Thyroid gland (tissue), 4 donors: ENCODE measurements at regions not wholly inside any gene's neighbourhood (a gene's known extent, or its start where the extent isn't known, plus 50 kb on each side); places are given as distances from the start of the nearest gene placed in this dataset.

Experiments
- DNase-seq, 2 donors: peaks; one replicate each; pipeline ENCODE4 v3.0.0-alpha.2; 2019
- H3K27ac ChIP-seq, 3 donors: fragments of 200-600 bp; sonication (generic); 1 replicate in 2 of 3; 2 replicates in 1 of 3; pipeline ENCODE4 v1.5.1; 2016 to 2019; ENCODE audit warnings: mild to moderate bottlenecking in 1 of 3, moderate library complexity in 1 of 3
- H3K27me3 ChIP-seq: fragments of 200-600 bp; sonication (generic); one replicate; pipeline ENCODE4 v1.5.1; 2019
- H3K36me3 ChIP-seq, 2 donors: fragments of 200-600 bp; sonication (generic); one replicate each; pipeline ENCODE4 v1.5.1; 2016 to 2019
- H3K4me1 ChIP-seq, 2 donors: fragments of 200-600 bp; sonication (generic); one replicate each; pipeline ENCODE4 v1.5.1; 2017 to 2019
- H3K4me3 ChIP-seq, 3 donors: fragments of 200-600 bp; sonication (generic); replicated peaks in 1 of 3; 1 replicate in 2 of 3; 2 replicates in 1 of 3; pipeline ENCODE4 v1.5.1; 2016; ENCODE audit warnings: mild to moderate bottlenecking in 1 of 3
- H3K9me3 ChIP-seq: fragments of 200-600 bp; sonication (generic); one replicate; pipeline ENCODE4 v1.5.1; 2017
- POLR2A ChIP-seq, 2 donors: fragments of 450-650 bp; IDR thresholded peaks; one replicate each; pipeline ENCODE4 v1.6.1; 2017; ENCODE audit warnings: antibody characterized with exemption in 2 of 2, mild to moderate bottlenecking in 2 of 2, moderate library complexity in 1 of 2
- WGBS, 2 donors: methylation state at CpG; one replicate each; pipeline ENCODE4 v1.1.5; 2017; 5-methylcytosine and 5-hydroxymethylcytosine counted together
- intact Hi-C: fragments of 100-400 bp; cut with DNase I; formaldehyde crosslinking; loops from one replicate; pipeline ENCODE4 v1.15.1; 2023
- TF ChIP-seq, protein P1 (sequence below), 6 experiments: fragments of 200-600 bp in 3 of 6; fragments of 450-650 bp in 3 of 6; sonication (generic) in 3 of 6; IDR thresholded peaks; one replicate each; pipeline ENCODE4 v1.5.1; 2016 to 2019; ENCODE audit warnings: antibody characterized with exemption in 6 of 6, mild to moderate bottlenecking in 2 of 6, inconsistent platforms in 1 of 6, moderate library complexity in 1 of 6

DNA sequence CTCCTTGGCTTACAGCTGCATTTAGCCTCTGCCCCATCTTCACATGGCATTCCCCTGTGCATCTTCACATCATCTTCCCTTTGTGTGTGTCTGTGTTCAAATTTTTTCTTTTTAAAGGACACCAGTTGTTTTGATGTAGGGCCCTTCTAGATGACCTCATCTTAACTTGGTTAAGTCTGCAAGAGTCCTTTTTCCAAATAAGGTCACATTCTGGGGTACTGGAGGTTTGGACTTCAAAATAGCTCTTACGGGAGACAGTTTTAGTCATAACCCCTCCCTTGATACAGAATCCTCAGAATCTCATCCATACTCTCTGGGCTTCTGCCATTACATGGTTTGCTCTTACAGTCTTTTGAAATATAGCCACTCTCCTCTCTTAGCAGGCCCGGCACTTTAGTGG, 231.5 kb upstream of the ATP6AP2 start:
- Histone ChIP-seq H3K4me3 (no peak overlapping the region), H3K27ac (no peak overlapping the region), H3K9me3 (no peaks in the 10 kb centered on the region), H3K4me1 (no peaks in the 10 kb centered on the region), H3K36me3 (no peaks in the 10 kb centered on the region), H3K27me3 (no peaks in the 10 kb centered on the region)
- no peak for TF ChIP-seq POLR2A (IDR thresholded peaks at IDR 0.05)
- TF ChIP-seq, protein P1, sequence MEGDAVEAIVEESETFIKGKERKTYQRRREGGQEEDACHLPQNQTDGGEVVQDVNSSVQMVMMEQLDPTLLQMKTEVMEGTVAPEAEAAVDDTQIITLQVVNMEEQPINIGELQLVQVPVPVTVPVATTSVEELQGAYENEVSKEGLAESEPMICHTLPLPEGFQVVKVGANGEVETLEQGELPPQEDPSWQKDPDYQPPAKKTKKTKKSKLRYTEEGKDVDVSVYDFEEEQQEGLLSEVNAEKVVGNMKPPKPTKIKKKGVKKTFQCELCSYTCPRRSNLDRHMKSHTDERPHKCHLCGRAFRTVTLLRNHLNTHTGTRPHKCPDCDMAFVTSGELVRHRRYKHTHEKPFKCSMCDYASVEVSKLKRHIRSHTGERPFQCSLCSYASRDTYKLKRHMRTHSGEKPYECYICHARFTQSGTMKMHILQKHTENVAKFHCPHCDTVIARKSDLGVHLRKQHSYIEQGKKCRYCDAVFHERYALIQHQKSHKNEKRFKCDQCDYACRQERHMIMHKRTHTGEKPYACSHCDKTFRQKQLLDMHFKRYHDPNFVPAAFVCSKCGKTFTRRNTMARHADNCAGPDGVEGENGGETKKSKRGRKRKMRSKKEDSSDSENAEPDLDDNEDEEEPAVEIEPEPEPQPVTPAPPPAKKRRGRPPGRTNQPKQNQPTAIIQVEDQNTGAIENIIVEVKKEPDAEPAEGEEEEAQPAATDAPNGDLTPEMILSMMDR (IDR thresholded peaks at IDR 0.05), result no peak
- no peak for DNase-seq
- WGBS, 2 donors, result 86 to 95% methylated on average over 2 of the region's 2 CpGs
- intact Hi-C loops, result no loop called here

DNA sequence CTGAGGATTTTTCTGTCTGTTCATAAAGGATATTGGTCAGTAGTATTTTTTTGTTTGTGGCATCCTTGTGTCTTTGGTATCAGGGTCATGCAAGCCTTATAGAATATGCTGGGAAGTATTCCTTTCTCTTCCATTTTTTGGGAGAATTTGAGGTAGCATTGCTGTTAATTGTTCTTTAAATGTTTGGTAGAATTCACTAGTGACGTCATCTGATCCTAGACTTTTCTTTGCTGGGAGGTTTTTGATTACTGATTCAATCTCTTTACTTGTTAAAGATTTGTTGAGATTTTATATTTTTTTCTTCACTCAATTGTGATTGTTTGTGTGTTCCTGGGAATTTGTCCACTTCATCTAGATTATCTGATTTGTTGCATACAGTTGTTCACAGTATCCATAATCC, 234.4 kb upstream of the ATP6AP2 start:
- intact Hi-C loops, result no loop called here
- Histone ChIP-seq H3K27me3 (no peaks in the 10 kb centered on the region), H3K27ac (no peak overlapping the region), H3K4me1 (no peaks in the 10 kb centered on the region), H3K36me3 (no peaks in the 10 kb centered on the region), H3K9me3 (no peaks in the 10 kb centered on the region), H3K4me3 (no peak overlapping the region)
- TF ChIP-seq POLR2A (IDR thresholded peaks at IDR 0.05), result no peak
- TF ChIP-seq, protein P1 (IDR thresholded peaks at IDR 0.05), result no peak
- no peak for DNase-seq
- 80 to 95% methylated on average over 1 of the region's 1 CpG for WGBS, 2 donors

DNA sequence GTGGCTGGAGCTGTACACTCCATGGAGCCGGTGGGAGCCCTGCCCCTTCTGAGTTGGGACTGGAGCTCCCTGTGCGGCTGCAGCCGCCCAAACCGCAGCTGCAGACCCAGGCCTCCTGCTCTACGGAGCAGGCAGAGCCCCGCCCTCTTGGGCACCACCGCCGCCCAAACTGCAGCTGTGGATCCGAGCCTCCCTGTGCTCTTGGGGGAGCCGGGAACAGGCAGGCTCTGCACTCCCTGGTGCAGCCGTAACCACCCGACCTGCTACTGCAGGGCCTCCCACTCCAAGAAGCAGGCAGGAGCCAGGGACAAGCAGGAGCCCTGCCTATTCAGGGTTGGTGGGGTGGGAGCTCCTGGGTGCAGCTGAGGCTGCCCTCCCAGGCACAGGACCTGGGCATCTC, 237.5 kb upstream of the ATP6AP2 start:
- no peak for TF ChIP-seq POLR2A (IDR thresholded peaks at IDR 0.05)
- TF ChIP-seq, protein P1 (IDR thresholded peaks at IDR 0.05), result no peak
- 83 to 85% methylated on average over 1 to 3 of the region's 12 CpGs for WGBS, 2 donors
- no peak for DNase-seq

DNA sequence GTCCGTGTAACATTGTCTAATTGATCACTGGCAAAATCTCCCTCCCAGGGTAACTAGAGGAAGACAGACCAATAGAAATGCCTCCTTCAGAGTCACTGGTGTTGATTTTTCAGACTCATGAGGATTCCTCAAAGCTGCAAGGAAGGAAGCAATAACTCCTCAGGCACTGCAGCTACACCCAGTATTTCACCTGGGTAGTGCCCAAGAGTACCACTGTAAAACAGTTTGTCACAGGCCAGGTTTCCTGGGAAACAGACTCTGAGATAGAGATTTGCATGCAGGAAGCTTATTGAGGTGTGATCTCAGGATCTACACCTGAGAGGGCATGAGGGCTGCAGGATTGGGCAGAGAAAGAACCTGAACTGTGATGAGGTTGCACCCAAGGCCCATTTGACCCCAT, 240.7 kb upstream of the ATP6AP2 start:
- 79% methylated on average over 1 of the region's 1 CpG; no CpG with 5 or more reads in 1 of the 2 donors for WGBS, 2 donors
- intact Hi-C loops, result no loop called here
- H3K4me3 ChIP-seq, result no peak overlapping the region
- no peak overlapping the region for H3K27ac ChIP-seq
- no peaks in the 10 kb centered on the region for H3K36me3 ChIP-seq
- H3K27me3 ChIP-seq, result no peaks in the 10 kb centered on the region
- no peaks in the 10 kb centered on the region for H3K4me1 ChIP-seq
- no peak for TF ChIP-seq POLR2A (IDR thresholded peaks at IDR 0.05)
- TF ChIP-seq, protein P1 (IDR thresholded peaks at IDR 0.05), result no peak
- H3K9me3 ChIP-seq, result no peaks in the 10 kb centered on the region
- no peak for DNase-seq

More for the DNA sequence above, 237.5 kb upstream of the ATP6AP2 start:
- Histone ChIP-seq H3K36me3 (no peaks in the 10 kb centered on the region), H3K9me3 (no peaks in the 10 kb centered on the region), H3K27me3 (no peaks in the 10 kb centered on the region), H3K4me3 (no peak overlapping the region), H3K4me1 (no peaks in the 10 kb centered on the region), H3K27ac (no peak overlapping the region)
- intact Hi-C loops, result no loop called here

DNA sequence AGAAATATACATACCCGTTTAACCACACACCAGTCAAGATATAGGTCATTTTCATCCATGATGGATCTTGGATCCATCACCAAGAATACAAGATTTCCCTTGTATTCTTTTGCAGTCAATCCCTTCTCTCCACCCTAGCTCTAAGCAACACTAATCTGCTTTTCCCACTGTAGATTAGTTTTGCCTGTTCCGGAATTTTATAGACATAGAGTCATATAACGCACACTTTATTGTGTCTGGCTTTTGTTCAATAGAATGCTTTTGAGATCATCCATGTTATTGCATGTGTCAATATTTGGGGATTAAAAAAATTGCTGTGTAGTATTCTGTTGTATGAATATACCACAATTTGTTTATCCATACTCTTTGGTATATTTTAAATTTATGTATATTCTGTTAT, 235.6 kb upstream of the BCOR start:
- intact Hi-C loops, result no loop called here
- WGBS, 2 donors, result 95 to 99% methylated on average over 3 of the region's 3 CpGs

More for the DNA sequence above, 235.6 kb upstream of the BCOR start:
- H3K36me3 ChIP-seq, result no peaks in the 10 kb centered on the region
- no peak overlapping the region for H3K4me3 ChIP-seq
- no peak for DNase-seq
- TF ChIP-seq POLR2A (IDR thresholded peaks at IDR 0.05), result no peak
- TF ChIP-seq, protein P1 (IDR thresholded peaks at IDR 0.05), result no peak
- H3K4me1 ChIP-seq, result no peaks in the 10 kb centered on the region
- no peaks in the 10 kb centered on the region for H3K9me3 ChIP-seq
- no peak overlapping the region for H3K27ac ChIP-seq
- H3K27me3 ChIP-seq, result no peaks in the 10 kb centered on the region
